Chondrocyte (in vitro differentiated cells): ENCODE measurements at regions not wholly inside any gene's neighbourhood (a gene's known extent, or its start where the extent isn't known, plus 50 kb on each side); places are given as distances from the start of the nearest gene placed in this dataset.
"Not testable (repeated sequence)": the region's sequence is repeated elsewhere in the genome, so short reads cannot be mapped to it uniquely, and the experiment has no call there.

Experiments
- DNase-seq: peaks from one replicate; pipeline ENCODE4 v3.0.0; 2021; ENCODE audit warnings: mixed read lengths, low spot score
- H3K27ac Mint-ChIP-seq: one replicate; pipeline ENCODE4 v1.8.0; 2021; ENCODE audit warnings: mild to moderate bottlenecking, moderate library complexity, mixed read lengths; ENCODE audit not compliant: unreplicated experiment
- H3K27me3 Mint-ChIP-seq: 2 replicates; pipeline ENCODE4 v1.8.0; 2021; ENCODE audit warnings: low read depth, mixed read lengths
- H3K36me3 Mint-ChIP-seq: 2 replicates; pipeline ENCODE4 v1.8.0; 2021; ENCODE audit warnings: low read depth, mixed read lengths
- H3K4me1 Mint-ChIP-seq: 2 replicates; pipeline ENCODE4 v1.8.0; 2021; ENCODE audit warnings: low read depth, mild to moderate bottlenecking, mixed read lengths
- H3K4me3 Mint-ChIP-seq: one replicate; pipeline ENCODE4 v1.8.0; 2021; ENCODE audit warnings: mild to moderate bottlenecking, moderate library complexity, mixed read lengths; ENCODE audit not compliant: unreplicated experiment
- H3K9me3 Mint-ChIP-seq: 2 replicates; pipeline ENCODE4 v1.8.0; 2021; ENCODE audit warnings: low read depth, mixed read lengths
- CTCF ChIP-seq: fragments of 200-600 bp; sonication (generic); IDR thresholded peaks from 2 replicates; pipeline ENCODE4 v1.5.0; 2021; ENCODE audit warnings: antibody characterized with exemption, mild to moderate bottlenecking, moderate library complexity

- Mint-ChIP-seq H3K4me1 (peaks cover 8% of the 10 kb centered on the region), H3K4me3 (no peak overlapping the region), H3K27ac (no peak overlapping the region), H3K27me3 (peaks cover 3% of the 10 kb centered on the region), H3K36me3 (peaks cover 5% of the 10 kb centered on the region), H3K9me3 (peaks cover 5% of the 10 kb centered on the region)
- no peak for TF ChIP-seq CTCF
- no peak for DNase-seq
Observed at GRCh38 chr10:43997330-43997729, 348.6 kb upstream of the ZNF32 start.

- TF ChIP-seq CTCF, result no peak
- no peak overlapping the region for H3K4me3 Mint-ChIP-seq
- peaks cover 20% of the 10 kb centered on the region for H3K36me3 Mint-ChIP-seq
- peaks cover 8% of the 10 kb centered on the region for H3K4me1 Mint-ChIP-seq
- peaks cover 26% of the 10 kb centered on the region for H3K9me3 Mint-ChIP-seq
- H3K27me3 Mint-ChIP-seq, result no peaks in the 10 kb centered on the region
- no peak for DNase-seq
- H3K27ac Mint-ChIP-seq, result no peak overlapping the region
Observed at GRCh38 chr10:43994539-43994938, 345.9 kb upstream of the ZNF32 start.

- Mint-ChIP-seq H3K9me3 (peaks cover 26% of the 10 kb centered on the region), H3K36me3 (peaks cover 20% of the 10 kb centered on the region)
- not testable (repeated sequence) for H3K4me1 Mint-ChIP-seq, H3K27me3 Mint-ChIP-seq, H3K4me3 Mint-ChIP-seq, DNase-seq, H3K27ac Mint-ChIP-seq
Observed at GRCh38 chr10:43992816-43993215, 344.1 kb upstream of the ZNF32 start.

- Mint-ChIP-seq H3K27me3 (no peaks in the 10 kb centered on the region), H3K4me1 (no peaks in the 10 kb centered on the region), H3K27ac (no peak overlapping the region), H3K4me3 (no peak overlapping the region), H3K9me3 (peaks cover 20% of the 10 kb centered on the region), H3K36me3 (peaks cover 13% of the 10 kb centered on the region)
- no peak for DNase-seq
- no peak for TF ChIP-seq CTCF
Observed at GRCh38 chr10:43986374-43986773, 337.7 kb upstream of the ZNF32 start.

GRCh38 chr10:43985941-43986340 lies 337.3 kb upstream of the ZNF32 start:
- DNase-seq, result no peak
- no peaks in the 10 kb centered on the region for H3K27me3 Mint-ChIP-seq
- H3K27ac Mint-ChIP-seq, result no peak overlapping the region
- no peaks in the 10 kb centered on the region for H3K4me1 Mint-ChIP-seq
- TF ChIP-seq CTCF, result no peak
- peaks cover 11% of the 10 kb centered on the region for H3K36me3 Mint-ChIP-seq
- H3K4me3 Mint-ChIP-seq, result no peak overlapping the region
- H3K9me3 Mint-ChIP-seq, result peaks cover 17% of the 10 kb centered on the region

GRCh38 chr10:43983856-43984271 lies 335.2 kb upstream of the ZNF32 start:
- no peak overlapping the region for H3K27ac Mint-ChIP-seq
- no peak overlapping the region for H3K4me3 Mint-ChIP-seq
- H3K27me3 Mint-ChIP-seq, result no peaks in the 10 kb centered on the region
- H3K36me3 Mint-ChIP-seq, result peaks cover 2% of the 10 kb centered on the region
- H3K9me3 Mint-ChIP-seq, result peaks cover 7% of the 10 kb centered on the region
- H3K4me1 Mint-ChIP-seq, result no peaks in the 10 kb centered on the region
- no peak for DNase-seq
- TF ChIP-seq CTCF, result no peak
